DMS 273 treated with DMSO at 0.1 percent for 48 hours (cell line): ENCODE measurements at regions not wholly inside any gene's neighbourhood (a gene's known extent, or its start where the extent isn't known, plus 50 kb on each side); places are given as distances from the start of the nearest gene placed in this dataset.

Experiments used
- DNase-seq: peaks from one replicate; lab custom pipeline; 2025; lab: John Stamatoyannopoulos, UW

GRCh38 chr9:13487498-13487897, 208.0 kb upstream of the MPDZ start:
- no peak for DNase-seq

DNA sequence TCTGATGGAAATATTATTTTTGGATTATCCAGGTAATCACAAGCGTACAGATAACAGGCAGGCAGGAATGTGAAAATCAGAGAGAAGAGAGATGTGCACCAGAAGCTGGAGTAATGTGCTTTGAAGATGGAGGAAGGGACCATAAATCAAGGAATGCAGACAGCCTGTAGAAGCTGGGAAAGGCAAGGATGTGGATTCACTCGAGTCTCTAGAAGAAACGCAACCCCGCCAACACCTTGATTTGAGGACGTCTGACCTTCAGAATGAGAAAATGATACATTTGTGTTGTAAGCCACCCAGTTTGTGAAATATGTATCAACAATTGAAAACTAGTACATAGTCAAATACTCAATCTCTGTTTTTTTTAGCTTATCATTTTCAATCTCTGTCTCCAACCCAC, 207.6 kb upstream of the MPDZ start:
- DNase-seq: no peak

DNA sequence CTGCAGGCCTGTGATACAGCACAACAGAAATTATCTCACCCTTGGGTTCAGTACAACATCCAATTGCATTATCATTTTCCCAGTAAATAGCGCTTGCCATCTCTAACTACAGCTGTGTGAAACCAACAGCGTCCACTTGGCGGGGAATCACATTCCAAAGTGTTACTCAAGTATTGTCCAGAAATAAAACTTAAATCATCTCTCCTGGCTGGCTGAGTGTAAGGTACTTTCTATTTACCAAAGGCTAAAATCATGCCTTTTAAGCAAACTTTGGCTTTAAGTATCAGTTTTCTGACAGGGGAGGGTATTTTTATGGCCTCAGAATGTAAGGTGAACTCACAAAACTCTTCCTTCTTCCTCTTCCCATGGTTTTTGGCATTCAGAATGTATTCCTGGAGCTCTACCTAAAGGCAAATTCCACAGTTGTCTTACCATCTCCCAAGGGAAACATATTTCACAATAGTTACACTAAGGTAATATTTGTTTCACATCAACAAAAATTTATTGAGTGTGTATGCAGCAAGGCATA, 205.6 kb upstream of the MPDZ start:
- no peak for DNase-seq

- no peak for DNase-seq
Observed at GRCh38 chr9:13484186-13484585, 204.7 kb upstream of the MPDZ start.

DNA sequence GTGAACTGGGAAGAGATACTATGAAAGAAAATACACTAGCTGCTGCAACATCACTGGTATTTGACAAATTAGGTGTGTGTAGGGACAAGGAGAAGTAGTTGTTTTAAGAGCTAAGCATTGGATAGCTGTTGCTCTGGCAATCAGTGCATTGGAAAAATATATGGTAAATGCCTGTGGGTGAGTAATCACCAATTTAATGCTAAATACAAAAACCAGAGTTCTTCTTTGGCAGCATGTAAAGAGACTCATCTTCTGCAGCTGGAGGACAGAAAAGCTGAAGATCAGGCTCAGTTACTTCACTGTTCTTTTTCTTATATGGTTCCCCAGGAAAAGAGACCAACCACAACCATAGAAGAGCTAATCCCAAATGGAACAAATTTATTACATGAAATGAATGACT, 201.8 kb upstream of the MPDZ start:
- no peak for DNase-seq

DNA sequence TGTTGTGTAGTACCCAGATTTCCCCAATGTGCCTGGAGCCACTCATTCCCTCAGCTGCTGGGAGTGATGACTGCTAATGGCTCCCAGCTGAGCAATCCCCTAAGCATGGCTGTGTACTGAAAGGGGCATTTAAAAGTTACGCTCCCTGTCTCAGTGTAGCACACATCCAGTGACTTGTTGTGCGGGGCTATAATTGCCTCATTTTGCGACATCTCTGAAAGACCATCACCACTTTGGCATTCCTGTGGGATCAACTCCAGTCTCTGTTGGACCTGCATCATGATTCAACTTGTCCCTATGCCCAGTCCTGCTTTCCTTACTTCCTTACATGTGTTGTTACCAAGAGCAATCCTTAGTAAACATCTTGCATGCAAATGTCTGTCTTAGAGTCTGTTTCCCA, 201.2 kb upstream of the MPDZ start:
- DNase-seq: no peak

DNA sequence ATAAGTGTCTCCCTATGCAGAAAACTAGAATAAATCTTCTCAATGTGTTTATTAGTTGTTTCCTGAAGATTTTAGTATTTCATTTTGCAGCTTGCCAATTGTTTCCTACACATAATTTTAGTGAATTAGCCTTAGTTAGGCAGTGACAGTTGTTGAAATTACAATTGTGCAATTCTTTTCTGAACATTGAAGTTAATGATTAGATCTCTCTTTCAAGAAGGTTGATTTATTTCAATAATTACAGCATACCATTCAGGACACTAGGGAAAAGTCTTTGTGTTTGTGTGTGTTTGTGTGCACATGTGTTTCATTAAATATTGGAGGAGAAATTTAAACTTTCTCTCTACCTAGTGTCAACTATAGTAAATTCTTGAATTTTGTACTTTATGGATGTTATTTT, 199.6 kb upstream of the MPDZ start:
- DNase-seq: no peak

DNA sequence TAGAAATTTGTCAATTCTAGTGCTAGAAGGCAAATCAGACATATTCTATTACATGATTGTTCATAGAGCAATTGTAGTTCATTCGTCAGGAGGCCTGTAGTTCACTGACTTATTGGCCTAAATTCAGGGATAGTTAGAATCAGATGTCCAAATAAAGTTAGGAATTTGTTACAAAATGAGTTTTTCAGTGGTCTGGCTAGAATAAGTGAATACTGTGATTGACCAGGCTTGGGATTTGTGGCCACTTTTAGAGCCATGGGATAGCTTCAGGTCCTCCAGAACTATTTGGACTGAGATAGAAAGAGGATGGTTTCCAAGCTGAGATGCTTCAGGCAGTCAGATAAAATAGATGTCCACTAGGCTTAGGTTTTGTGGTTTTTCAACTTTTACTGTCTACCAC, 199.1 kb upstream of the MPDZ start:
- no peak for DNase-seq

- no peak for DNase-seq
Observed at GRCh38 chr9:13478160-13478559, 198.7 kb upstream of the MPDZ start.

DNA sequence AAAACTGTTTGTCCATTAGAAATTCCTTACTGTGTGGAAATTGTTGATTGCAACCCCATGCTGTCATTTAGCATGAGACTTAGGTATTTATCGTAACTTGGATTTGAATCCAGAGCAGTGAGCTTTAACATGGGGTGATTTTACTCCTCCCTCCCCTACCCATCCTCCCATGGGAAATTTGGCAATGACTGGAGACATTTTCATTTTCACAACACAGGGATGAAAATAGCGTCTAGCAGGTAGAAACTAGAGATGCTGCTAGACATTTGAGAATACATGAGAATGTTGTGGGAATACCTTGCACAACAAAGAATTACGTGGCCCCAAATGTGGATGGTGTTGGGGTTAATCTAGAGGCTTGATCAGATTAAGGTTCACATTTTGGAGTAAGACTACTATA, 191.3 kb upstream of the MPDZ start:
- no peak for DNase-seq

- DNase-seq: no peak
Observed at GRCh38 chr9:13467157-13467556, 187.7 kb upstream of the MPDZ start.

DNA sequence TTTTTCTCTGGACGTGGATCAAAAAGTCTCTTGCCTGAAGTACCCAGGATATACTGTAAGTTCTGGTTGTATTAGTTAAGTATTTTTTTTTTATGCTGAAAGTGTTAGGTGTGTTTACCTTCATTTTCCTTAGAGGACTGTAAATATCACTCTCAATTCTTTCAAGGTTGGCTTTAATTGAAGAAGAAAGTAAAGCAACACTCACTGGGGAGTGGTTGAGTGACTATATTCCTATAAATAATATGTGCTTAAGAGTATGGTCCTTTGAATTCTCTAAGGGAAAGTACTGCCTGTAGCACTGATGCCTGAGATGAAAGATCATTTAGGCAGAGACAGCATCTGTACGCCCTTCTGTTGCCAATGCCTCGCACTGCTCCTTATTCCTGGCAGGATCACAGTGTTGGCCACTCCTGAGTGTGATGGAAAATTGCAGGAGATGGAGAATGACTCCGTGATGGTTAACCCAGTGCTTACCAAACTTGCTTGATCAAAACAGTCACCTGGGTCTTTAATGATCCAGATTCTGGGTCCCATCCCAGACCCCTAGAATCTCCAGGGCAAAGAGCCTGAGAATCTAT, 182.0 kb upstream of the MPDZ start:
- peak; percentile 23 for DNase-seq

GRCh38 chr9:13459071-13459470, 179.6 kb upstream of the MPDZ start:
- no peak for DNase-seq

DNA sequence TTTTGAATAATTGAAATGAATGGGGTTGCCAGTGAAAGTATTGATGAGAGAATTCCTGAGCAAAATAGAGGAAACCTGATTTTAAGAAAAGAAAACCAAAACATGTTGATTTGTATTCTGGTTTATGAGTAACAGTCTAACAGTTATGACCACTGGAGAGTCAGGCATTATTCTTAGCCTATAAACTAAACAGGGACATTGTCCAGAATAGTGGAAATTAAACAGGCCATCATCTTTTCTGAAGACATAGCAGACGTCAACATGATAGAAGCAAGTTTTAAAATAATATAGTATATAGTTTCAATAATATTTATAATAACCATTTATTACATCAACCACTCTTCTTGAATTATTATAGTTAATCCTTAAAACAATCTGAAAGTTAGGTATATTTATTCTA, 178.3 kb upstream of the MPDZ start:
- no peak for DNase-seq

GRCh38 chr9:13450723-13451122, 171.2 kb upstream of the MPDZ start:
- DNase-seq: no peak

- no peak for DNase-seq
Observed at GRCh38 chr9:13448482-13448881, 169.0 kb upstream of the MPDZ start.

DNA sequence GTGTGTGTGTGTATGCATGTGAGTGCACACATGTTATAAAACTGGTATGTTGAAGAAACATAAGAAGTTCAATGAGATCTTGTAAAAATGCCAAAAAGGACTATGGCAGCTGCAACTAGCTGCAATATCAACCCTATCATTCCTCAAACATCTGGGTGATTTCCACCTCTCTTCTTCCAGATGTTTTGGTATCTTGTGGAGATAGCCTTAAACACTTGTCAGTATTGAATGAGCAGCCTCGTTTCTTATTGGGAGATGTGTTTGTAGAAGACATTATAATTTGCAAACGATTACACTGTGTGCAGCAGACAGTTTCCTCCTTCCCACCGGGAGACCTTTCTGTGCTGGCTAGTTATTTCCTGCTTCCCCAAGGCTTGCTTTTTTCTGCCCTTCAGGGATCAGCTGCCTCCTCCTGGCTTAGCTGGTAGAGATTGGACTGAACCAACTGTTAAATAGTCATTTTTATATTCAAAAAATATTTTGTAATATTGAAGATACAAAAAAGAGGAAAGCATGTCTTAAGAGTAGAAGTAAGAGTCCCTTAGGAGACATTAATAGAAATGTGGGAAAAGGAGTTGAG, 168.4 kb upstream of the MPDZ start:
- no peak for DNase-seq

GRCh38 chr9:13446938-13447842, 167.7 kb upstream of the MPDZ start:
- DNase-seq: no peak

- no peak for DNase-seq
Observed at GRCh38 chr9:13446286-13446937, 166.9 kb upstream of the MPDZ start.

DNA sequence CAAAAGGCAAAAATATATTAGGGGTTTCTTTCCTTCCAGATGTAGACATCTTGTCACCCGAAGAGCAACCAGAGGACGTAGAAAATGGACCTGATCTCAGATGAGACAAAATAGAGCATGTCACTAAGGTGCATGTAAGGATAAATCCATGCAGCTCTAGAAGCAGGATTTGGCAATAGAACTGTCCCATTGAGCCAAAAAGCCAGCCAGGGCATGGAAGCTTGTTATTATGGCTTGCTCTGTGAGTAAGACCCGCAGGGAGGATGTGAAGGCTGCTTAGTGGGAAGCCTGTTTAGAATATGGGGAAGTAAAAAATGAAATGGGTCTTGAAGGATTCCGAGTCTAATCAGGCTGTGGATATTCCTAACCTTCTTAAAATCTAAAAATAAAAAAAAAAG, 165.6 kb upstream of the MPDZ start:
- DNase-seq: no peak

- no peak for DNase-seq
Observed at GRCh38 chr9:13444245-13445102, 165.0 kb upstream of the MPDZ start.
